NCI-H1092 (cell line): ENCODE measurements at regions not wholly inside any gene's neighbourhood (a gene's known extent, or its start where the extent isn't known, plus 50 kb on each side); places are given as distances from the start of the nearest gene placed in this dataset.
"Not testable (repeated sequence)": the region's sequence is repeated elsewhere in the genome, so short reads cannot be mapped to it uniquely, and the experiment has no call there.

Source experiments
- DNase-seq: peaks from one replicate; lab custom pipeline; 2025; lab: John Stamatoyannopoulos, UW

DNA sequence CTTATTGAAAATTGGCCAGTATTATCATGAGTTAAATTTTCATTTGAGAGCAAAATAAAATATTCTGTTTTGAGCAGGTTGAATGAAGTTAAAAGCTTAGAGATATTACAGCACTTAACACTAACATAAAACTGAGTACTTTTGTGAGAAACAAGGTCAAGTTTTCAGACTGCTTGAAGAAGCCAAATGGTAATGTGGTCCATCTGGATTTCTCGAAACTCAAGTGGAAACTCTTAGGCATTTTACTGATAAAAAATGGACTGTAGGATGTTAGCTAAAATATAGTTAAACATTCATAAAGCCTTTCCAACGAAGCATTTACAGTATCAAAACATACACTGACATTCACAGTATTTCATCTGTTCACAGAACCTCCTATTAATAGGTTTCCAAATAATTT is 528.1 kb upstream of the SEMA3D start:
- no peak for DNase-seq

DNA sequence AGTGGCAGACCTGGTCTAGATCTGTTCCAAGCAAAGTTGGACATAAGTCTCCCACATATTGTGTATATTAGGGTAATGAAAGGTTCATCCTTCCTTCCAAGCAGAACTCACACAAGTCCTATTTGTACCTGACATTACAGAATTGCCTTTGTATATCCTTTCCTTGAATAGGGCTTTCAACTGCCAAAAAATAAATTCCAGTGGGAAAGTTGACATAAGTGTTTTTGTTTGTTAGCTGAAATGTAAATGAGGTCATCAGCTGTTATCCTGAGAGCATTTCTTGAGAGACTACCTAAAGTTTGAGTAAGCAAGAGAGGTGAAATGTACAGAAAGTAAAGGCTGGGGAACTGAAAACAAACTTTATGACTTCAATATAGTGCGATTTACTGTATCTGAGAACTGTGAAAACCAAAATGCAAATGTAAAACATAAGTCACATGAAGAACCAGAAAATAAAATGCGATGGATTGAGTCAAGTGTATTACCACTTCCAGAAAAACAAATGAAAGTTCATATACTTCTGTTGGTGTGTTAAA is 527.3 kb upstream of the SEMA3D start:
- no peak for DNase-seq

DNA sequence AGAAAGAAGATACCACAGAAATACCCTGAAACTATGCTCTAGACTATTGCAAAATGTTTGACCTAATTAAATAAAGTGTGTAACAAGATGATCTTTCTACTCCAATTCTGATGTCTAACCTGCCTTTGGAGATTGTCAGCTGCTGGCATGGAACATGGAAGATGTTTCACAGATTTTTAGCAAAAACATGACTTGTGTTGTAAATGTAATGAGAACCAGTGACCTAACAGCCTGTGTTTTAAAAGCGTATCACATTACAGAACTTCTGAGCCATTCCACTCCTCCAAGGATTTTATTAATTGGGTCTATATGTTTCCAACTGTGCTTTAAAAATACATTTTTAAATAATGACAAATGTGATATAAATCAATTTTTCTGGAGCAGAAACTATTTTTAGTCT is 526.3 kb upstream of the SEMA3D start:
- no peak for DNase-seq

DNA sequence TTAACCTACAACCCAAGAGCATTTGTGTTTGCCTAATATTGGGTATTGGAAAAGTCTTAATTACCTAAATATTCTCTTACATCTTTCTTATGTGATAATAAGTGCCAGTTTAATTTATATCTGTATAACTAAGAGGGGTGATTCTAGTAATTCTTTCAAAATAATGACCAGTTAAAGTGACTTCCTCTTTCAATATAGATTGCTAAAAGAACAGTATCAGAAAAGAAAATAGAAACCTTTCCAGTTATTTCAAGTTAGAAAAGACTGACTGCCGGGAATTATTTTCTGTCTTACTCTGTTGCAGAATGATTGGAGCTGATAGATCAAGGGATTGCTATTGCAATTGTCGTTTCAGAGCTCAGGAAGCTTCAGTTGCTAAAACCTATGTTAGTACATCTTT is 525.0 kb upstream of the SEMA3D start:
- no peak for DNase-seq

DNA sequence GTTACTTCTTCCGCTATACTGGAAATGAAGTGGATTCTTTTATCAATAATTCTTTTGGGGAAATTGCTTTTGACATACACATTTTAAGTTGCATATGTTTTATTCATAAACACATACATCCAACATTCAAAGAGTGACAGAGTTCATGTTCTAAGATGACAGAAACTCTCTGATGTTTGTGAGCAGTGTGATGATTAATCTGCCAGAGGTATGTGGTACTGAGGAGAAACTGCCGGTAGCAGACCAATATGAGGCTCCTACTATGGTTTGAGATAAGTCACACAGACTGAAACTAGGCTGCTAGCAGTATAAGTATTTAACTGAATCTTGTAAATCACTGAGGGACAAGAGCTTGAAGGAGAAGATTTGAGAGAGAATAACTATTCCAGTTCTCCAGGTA is 524.1 kb upstream of the SEMA3D start:
- DNase-seq = no peak

DNA sequence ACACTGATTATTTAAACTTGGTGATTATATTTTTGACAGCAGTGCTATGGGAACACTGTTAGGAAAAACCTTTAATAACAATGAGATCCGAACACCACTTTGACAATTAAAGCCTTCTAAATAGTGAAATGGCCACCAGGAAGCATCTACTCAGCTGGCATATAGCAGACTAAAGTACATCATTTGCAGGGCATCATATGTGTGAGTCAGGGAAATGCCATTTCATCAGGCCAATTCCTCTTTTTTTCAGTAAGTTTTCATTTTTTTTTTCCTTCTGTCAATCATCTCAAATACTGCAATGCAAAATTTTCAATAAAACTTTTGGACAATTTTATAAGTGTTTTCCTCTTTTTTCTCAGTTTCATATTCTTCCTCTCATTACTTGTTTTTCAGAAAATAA is 521.4 kb upstream of the SEMA3D start:
- no peak for DNase-seq

DNA sequence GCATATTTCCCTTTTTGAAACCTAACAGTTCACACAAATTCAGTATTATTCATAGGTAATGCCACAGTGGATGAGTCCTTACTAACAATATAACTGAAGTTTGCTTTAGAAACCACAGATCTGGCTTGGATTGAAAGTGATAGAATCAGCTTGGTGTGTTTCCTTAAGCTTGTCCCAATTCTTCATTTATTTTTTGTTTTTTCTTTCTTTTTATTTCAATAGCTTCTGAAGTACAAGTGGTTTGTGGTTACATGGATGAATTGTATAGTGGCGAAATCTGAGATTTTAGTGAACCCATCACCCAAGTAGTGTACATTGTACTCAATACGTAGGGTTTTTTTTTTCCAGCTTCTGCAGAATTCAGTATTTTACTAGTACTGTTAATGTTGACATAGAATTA is 518.2 kb upstream of the SEMA3D start:
- DNase-seq = no peak

DNA sequence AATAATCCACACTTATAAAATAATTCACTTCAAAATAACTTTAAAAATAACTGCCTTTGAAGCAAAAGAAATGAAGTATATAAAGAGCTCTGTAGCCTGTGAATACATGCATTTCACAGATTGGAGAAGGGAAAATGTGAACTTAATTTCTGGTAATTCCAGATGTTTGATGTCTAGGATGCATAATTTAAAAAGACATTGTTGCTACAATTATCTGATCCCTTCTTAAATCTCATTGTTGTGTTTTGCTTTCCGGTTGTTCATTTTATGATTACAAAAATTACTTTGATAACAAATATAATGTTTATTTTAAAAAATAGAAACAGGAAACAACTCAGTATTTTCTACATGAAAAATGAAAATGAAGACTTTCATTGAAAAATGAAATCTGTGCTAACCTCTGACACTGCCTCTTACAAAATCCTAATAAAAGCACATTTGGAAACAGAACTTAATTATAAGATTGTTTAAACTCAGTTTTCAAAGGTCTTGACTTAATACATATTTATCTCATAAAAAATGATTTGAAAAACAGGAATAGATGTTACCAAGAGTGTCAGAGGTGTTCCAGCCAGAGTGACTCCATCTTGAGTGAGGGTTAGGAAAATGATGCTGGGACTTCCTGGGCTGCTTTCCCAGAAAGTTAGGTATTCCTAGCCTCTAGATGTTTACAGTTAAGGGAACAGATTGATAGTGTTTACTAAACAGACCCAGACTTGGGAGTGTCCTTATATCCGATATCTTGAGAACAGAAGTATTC is 516.6 kb upstream of the SEMA3D start:
- no peak for DNase-seq

DNA sequence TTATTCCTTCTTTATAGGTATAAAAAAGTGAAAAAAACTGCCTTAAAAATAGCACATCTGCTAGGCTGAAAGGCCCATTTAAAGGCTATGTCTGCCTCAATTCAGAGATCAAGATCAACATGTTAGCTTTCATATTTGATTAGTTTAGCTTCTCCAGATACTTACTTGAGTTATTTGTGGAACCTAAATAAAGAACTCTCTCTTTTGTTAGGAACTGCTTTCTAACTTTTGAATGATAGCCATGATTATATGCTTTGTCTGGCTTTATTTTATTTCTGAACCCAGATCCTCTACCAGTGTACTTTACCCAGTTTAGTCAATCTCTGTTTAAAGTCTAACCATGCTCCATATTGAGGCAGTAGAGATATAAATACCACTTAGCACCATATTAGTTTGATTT is 515.5 kb upstream of the SEMA3D start:
- no peak for DNase-seq

DNA sequence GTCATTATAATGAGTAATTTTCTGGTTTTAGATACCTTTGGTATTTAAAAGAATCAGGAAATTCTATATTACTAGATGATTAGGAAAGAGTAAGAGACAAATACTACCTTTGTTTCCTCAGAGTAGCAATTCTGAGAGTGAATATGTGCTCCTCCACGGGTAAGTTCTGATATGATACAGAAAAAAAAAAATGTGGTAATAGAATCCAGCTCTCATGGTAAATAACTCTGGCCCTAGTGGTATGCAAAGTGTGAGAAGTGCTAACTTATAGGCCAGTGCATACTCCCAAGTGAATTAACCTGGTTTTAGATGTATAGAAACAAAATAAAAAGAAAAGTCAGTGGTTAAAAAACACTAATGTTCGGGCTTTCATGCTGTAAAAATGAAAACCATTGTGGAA is 512.6 kb upstream of the SEMA3D start:
- no peak for DNase-seq

DNA sequence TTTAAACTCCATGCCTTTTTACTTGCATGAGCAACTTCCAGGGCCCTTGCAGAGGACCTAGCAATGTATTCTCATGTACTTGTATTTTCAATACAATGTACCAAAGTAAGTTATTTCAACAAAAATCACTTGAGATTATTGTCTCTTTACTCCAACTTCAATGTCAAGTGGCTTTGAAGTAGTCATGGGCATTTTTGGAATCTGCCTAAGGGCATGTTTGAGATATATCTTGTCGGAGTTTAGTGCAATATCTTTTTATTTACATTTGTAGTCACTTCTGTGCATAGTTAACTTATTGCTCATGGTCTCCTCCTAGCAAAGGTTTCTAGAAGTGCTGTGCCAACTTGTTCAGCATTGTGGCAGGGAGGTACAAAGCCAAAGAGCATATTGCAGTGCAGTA is 508.7 kb upstream of the SEMA3D start:
- DNase-seq = no peak

DNA sequence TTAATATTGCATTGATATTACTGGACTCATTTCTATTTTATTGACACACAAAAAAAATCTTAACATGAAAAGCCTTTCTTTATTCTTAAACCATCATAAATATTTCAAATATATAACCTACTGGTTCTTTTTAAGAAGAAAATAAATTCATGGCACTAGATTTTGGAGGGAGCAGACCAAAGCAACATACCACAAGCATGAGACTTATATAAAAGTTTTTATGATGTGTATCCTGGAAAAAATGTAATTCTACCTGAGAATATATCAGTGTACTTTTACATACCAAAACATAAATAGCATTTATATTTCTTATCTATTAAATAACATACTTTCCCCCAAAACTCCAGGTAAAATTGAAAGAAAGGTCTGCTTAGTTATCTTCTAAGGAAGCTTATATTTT is 508.2 kb upstream of the SEMA3D start:
- no peak for DNase-seq

DNA sequence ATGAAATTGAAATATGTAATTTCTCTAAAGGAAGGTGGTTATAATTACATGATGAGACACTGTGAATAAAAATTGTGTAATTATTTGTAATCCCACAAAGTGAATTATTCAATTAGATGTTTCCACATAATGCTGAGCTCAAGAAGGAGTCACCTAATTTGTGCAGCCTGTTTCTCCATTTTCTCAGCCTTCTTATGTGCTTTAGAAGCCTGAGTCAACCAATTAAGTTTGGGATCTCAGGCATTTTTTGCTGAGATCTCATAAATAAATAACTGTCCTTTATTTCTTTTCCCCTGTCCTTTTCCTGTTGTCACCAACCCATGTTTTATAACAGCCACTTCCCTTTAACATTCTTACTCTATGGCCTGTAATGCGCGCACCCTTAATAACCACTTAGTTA is 506.5 kb upstream of the SEMA3D start:
- no peak for DNase-seq

DNA sequence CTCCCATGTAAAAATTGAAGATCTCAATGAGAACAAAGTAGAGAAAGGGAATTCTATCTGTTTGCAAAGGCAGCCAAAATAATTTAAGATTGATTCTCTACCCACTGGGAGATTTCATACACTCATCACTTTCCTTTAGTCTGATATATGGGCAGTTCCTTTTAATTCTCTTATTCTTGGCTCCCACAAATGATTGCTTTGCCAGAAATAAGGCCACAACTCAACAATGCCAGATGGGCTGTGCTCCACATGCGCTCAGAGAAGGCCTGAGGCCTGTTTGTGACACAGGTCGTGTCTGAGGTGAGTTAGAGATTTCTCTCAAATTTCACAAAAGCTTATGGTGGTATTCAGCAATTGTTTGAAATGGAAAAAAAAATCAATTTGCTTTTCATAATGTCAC is 501.9 kb upstream of the SEMA3D start:
- no peak for DNase-seq

DNA sequence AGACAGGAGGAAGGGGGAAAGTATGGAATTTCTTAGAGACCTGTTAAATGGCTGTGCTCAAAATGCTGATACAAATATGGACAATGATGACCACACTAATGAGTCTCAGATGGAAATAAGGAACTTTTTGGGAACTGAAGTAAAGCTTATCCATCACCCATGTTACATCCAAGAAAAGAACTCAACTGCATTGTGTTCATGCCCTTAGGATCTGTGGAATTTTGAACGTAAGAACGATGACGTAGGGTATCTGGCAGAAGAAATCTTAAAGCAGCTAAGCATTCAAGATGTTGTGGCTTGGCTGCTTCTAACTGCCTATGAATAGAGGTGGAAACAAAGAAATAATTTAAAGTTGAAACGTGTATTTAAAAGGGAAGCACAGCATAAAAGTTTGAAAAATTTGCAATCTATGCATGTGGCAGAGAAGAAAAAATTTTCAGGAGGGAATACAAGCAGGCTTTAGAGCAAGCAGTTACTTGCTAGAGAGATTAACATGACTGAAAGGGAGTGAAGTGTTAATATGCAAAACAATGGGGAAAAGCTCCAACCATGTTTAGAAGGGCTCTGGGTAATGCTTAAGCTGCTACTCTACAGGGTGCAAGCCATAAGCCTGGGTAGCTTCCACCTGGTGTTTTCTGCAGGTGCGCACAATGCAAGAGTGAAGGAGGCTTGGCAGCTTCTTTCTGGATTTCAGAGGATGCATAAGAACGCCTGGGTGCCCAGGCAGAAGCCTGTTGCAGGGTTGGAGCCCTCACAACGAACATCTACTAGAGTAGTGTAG is 499.7 kb upstream of the SEMA3D start:
- DNase-seq = no peak

DNA sequence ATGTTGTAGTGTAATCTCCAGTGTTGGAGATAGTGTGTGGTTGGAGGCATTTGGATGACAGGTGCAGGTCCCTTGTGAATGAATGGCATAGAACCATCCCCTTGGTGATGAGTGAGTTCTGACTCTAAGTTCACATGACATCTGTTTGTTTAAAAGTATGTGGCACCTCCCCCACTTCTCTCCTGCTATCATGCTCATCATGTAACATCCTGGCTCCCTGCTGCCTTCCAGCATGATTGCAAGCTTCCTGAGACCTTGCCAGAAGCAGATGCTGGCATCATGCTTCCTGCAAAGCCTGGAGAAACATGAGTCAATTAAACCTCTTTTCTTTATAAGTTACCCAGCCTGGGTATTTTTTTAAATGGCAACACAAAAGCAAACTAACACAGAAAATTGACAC is 499.0 kb upstream of the SEMA3D start:
- no peak for DNase-seq

DNA sequence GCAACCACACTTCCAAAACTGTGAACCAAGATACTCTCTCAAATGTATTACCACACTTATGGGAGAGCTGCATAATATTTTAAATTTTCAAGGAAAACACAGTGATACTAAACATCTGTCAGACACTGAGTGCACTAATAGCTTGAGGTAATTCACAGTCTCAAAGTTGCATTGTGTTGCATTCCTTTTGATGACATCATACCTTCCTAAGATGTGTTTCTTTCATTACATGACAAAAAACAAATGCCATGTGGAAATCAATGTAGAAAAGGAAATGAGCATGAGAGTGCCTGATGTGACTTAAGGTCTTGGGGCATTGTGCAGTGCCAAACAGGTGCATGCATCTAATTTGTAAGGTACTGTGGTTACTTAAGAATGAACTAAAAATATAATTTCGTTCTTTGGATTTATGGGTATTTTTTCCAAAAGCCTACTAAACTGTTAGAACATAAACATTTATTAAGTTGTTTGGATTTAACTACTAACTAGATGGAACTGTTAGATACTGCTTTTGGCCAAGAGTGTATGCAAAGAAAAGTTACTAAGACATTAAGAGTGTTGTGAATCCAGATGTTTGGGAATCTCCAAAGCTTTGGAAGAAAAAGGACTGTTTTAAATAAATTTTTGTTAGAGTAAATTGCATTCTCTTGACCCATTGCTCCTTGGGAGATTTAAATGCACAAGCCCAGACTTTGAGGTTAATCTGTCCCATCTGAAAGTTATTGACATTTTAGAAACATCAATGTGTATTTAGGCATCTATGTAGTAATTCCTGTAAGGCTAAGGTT is 496.2 kb upstream of the SEMA3D start:
- DNase-seq = no peak

DNA sequence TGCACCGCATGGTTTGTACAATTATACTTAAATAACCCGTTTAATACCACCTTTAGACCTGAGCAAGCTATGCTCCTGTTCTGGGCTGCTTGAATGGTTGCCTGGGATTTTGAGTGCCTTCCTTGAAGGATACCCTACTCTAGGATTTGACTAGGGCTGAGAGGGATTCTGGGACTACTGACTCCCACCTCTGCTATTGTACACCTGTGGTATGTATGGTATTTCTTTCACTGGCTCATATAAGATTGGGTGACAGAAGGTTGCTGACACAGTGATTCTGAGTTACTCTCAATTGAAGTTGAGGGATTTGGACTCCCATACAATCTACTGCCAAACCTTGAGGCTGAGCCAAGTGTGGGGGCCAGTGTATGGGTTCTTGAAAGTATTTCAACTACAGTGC is 494.4 kb upstream of the SEMA3D start:
- no peak for DNase-seq

DNA sequence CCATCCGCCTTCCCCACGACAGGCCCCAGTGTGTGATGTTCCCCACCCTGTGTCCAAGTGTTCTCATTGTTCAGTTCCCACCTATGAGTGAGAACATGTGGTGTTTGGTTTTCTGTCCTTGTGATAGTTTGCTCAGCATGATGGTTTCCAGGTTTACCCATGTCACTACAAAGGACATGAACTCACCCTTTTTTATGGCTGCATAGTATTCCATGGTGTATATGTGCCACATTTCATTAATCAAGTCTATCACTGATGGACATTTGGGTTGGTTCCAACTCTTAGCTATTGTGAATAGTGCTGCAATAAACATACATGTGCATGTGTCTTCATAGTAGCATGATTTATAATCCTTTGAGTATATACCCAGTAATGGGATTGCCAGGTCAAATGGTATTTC is 488.2 kb upstream of the SEMA3D start:
- not testable (repeated sequence) for DNase-seq

DNA sequence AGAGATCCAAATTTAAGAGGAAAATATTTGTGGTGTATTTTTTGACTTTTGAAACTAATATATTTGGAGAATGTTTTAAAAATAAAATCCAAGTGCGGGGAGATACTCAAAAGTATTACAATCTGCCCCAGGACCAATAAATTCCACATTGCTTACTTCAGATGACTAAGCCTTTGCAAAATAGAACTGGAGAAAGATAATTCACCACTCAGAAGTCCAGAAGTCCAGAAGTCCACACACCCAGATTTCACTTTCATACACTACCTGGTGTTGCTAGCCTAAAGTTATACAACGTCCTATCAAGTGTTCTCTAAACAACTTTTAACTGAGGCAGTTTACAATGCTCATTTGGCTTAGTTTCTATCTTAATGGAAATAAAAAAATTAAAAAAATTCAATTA is 487.0 kb upstream of the SEMA3D start:
- no peak for DNase-seq

DNA sequence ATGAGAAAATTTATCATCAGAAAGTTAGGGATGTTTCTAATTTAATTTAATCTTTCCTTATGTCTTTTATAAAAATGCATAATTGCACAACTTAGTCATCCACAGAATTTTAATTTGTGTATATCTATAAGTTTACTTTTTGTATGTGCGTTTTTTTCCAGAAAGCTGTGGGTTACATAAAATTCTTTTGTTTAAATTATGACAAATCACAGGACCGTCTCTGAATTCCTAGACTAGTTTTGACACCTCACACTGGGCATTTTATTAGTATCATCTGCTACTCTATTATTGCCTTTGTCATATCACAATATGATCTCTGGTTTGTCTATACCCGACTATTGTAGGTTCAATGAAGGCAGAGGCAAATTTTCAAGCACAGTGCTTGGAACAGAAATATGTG is 482.4 kb upstream of the SEMA3D start:
- no peak for DNase-seq

DNA sequence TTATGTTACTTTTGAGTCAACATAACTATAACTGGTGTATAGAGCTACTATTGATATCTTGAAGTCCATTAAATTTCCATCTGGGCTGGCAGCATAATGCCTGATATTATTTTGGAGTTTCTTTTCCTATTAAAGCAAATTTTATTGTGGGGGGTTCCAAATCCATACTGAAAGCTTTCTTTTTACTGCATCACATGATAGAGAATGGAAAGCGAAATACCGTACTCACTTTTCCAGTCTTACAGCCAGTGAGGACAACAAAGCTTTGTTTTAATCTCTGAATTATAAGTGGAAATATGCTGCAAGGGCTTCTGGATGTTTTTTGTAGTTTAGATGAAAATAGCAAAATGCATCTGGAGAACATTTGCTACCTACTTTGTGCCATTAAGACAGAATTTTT is 477.5 kb upstream of the SEMA3D start:
- DNase-seq = no peak

DNA sequence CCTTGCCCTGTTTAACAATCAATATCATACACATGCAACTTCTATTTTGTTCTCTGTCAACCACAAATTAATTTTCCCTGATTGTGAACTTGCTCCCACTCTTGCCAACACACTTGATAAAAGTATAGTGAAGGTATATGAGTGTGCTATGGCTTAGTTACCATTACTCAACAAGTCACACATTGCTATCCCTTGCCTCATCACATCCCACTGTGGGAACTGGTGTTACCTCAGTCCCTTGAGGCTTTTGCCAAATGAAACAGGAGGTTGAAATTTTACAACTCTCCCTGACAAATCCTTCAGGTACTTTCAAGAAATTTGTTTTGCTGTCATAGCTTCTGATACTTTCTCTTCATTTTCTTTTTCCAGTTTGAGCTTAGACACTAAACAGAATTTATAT is 472.5 kb upstream of the SEMA3D start:
- DNase-seq = no peak
